B cell (primary cell): ENCODE measurements at regions not wholly inside any gene's neighbourhood (a gene's known extent, or its start where the extent isn't known, plus 50 kb on each side); places are given as distances from the start of the nearest gene placed in this dataset.

Experiments
- EZH2 ChIP-seq: IDR thresholded peaks from 2 replicates; pipeline ENCODE4 v1.6.1; 2012; ENCODE audit warnings: borderline replicate concordance, low read depth, mild to moderate bottlenecking, moderate library complexity, low read length; ENCODE audit not compliant: insufficient read depth, poor library complexity, severe bottlenecking
- TF ChIP-seq, protein P1 (sequence below): fragments of 200-600 bp; IDR thresholded peaks from one replicate; pipeline ENCODE4 v1.8.0; 2022; ENCODE audit warnings: antibody characterized with exemption, mild to moderate bottlenecking

DNA sequence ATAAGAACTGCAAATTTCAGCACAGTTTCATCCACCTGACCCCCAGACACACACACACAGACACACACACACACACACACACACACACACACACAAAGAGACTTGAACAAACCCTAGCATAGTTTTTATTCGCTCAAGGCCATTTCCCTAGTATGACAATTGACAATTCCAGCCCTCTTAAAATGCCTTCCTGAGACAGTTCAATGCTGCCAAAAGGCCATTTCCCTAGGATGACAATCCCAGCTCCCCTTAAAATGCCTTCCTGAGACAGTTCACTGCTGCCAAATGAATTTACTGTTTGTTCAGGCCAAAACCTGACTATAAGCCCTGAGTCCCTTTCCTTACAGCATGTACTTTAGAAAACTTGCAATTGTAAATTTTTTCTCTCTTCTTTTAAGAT lies 259.5 kb upstream of the SLC7A11 start:
- TF ChIP-seq, protein P1, sequence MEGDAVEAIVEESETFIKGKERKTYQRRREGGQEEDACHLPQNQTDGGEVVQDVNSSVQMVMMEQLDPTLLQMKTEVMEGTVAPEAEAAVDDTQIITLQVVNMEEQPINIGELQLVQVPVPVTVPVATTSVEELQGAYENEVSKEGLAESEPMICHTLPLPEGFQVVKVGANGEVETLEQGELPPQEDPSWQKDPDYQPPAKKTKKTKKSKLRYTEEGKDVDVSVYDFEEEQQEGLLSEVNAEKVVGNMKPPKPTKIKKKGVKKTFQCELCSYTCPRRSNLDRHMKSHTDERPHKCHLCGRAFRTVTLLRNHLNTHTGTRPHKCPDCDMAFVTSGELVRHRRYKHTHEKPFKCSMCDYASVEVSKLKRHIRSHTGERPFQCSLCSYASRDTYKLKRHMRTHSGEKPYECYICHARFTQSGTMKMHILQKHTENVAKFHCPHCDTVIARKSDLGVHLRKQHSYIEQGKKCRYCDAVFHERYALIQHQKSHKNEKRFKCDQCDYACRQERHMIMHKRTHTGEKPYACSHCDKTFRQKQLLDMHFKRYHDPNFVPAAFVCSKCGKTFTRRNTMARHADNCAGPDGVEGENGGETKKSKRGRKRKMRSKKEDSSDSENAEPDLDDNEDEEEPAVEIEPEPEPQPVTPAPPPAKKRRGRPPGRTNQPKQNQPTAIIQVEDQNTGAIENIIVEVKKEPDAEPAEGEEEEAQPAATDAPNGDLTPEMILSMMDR: no peak
- no peak for TF ChIP-seq EZH2
